K562 (cell line): ENCODE measurements at regions not wholly inside any gene's neighbourhood (a gene's known extent, or its start where the extent isn't known, plus 50 kb on each side); places are given as distances from the start of the nearest gene placed in this dataset.
A peak's percentile ranks its signal among the peaks of the same experiment; 100 is the strongest.

Source experiments
- ATF1 ChIP-seq, 2 experiments: fragments of 450-650 bp in 1 of 2; IDR thresholded peaks; 2 replicates each; pipeline ENCODE4 v1.6.1; 2016; ENCODE audit warnings: missing compliant biosample characterization in 1 of 2, missing genetic modification characterization in 1 of 2
- ATF7 ChIP-seq: fragments of 450-650 bp; IDR thresholded peaks from 2 replicates; pipeline ENCODE4 v1.7.1; 2014; ENCODE audit warnings: mild to moderate bottlenecking, moderate library complexity
- BCL6 ChIP-seq: fragments of 250-450 bp; sonication (Bioruptor Pico); IDR thresholded peaks from 2 replicates; pipeline ENCODE4 v1.4.0; 2020
- BDP1 ChIP-seq: IDR thresholded peaks from 3 replicates; pipeline ENCODE4 v1.6.1; 2011; ENCODE audit not compliant: insufficient read length, insufficient read depth
- C11orf30 ChIP-seq: fragments of 450-650 bp; IDR thresholded peaks from 2 replicates; pipeline ENCODE4 v1.6.1; 2016; ENCODE audit warnings: low read depth, mild to moderate bottlenecking
- CAMTA2 ChIP-seq: fragments of 250-450 bp; sonication (Bioruptor Pico); conservative IDR thresholded peaks from 2 replicates; pipeline ENCODE4 v1.5.1; 2022
- CEBPB ChIP-seq: fragments of 450-650 bp; IDR thresholded peaks from 2 replicates; pipeline ENCODE4 v1.6.1; 2016; ENCODE audit warnings: missing genetic modification characterization, missing compliant biosample characterization
- CEBPG ChIP-seq, 3 experiments: fragments of 200-800 bp in 1 of 3; sonication (Bioruptor generic) in 1 of 3; sonication (generic) in 1 of 3; formaldehyde crosslinking in 1 of 3; IDR thresholded peaks in 2 of 3; conservative IDR thresholded peaks in 1 of 3; 2 replicates each; pipeline versions ENCODE4 v1.6.1 to v1.8.0; 2016 to 2022; ENCODE audit warnings: missing compliant biosample characterization in 2 of 3, missing genetic modification characterization in 2 of 3, mild to moderate bottlenecking in 1 of 3, missing genetic modification reagents in 1 of 3
- CHD1 ChIP-seq: fragments of 200-600 bp; sonication (generic); IDR thresholded peaks from one replicate; pipeline ENCODE4 v1.6.1; 2012; ENCODE audit warnings: mild to moderate bottlenecking, moderate library complexity, low read length, inconsistent platforms
- ELF4 ChIP-seq: fragments of 450-650 bp; formaldehyde crosslinking; IDR thresholded peaks from 2 replicates; pipeline ENCODE4 v1.4.0; 2022; ENCODE audit warnings: missing genetic modification characterization
- ETS2 ChIP-seq: IDR thresholded peaks from 2 replicates; pipeline ENCODE4 v1.6.1; 2016; ENCODE audit warnings: borderline replicate concordance, missing genetic modification characterization, mild to moderate bottlenecking, moderate library complexity, missing compliant biosample characterization; ENCODE audit not compliant: poor library complexity, severe bottlenecking
- GATAD2B ChIP-seq: fragments of 450-650 bp; IDR thresholded peaks from 2 replicates; pipeline ENCODE4 v1.6.1; 2017; ENCODE audit warnings: mild to moderate bottlenecking, borderline replicate concordance
- HMG20B ChIP-seq: fragments of 250-450 bp; sonication (Bioruptor Pico); IDR thresholded peaks from 2 replicates; pipeline ENCODE4 v1.5.0; 2021; ENCODE audit warnings: mild to moderate bottlenecking
- IRF2 ChIP-seq: sonication (generic); formaldehyde crosslinking; IDR thresholded peaks from 2 replicates; pipeline ENCODE4 v1.8.1; 2022; ENCODE audit warnings: mild to moderate bottlenecking, missing genetic modification reagents
- MEF2D ChIP-seq: conservative IDR thresholded peaks from 2 replicates; pipeline ENCODE4 v1.6.1; 2016; ENCODE audit warnings: low read depth, missing genetic modification characterization, missing compliant biosample characterization
- MIER1 ChIP-seq: fragments of 450-650 bp; IDR thresholded peaks from 2 replicates; pipeline ENCODE4 v1.6.1; 2016; ENCODE audit warnings: antibody characterized with exemption, mild to moderate bottlenecking, low read depth
- NCOA2 ChIP-seq, 2 experiments: fragments of 450-650 bp; IDR thresholded peaks; 2 replicates each; pipeline ENCODE4 v1.6.1; 2018; ENCODE audit warnings: mild to moderate bottlenecking in 2 of 2, moderate library complexity in 1 of 2; ENCODE audit not compliant: partially characterized antibody in 2 of 2
- PTBP1 ChIP-seq: fragments of 200-400 bp; formaldehyde crosslinking; IDR thresholded peaks from 2 replicates; pipeline ENCODE4 v1.6.1; 2017; ENCODE audit warnings: low read depth, low read length
- SMAD4 ChIP-seq: fragments of 250-450 bp; sonication (Bioruptor Pico); conservative IDR thresholded peaks from 2 replicates; pipeline ENCODE4 v1.8.0; 2021; ENCODE audit warnings: inconsistent platforms, mild to moderate bottlenecking, moderate library complexity
- SRSF1 ChIP-seq: fragments of 200-400 bp; formaldehyde crosslinking; IDR thresholded peaks from 2 replicates; pipeline ENCODE4 v1.6.1; 2017; ENCODE audit warnings: mild to moderate bottlenecking, low read depth, low read length, moderate library complexity
- WHSC1 ChIP-seq: IDR thresholded peaks from one replicate; pipeline ENCODE4 v1.6.1; 2012; ENCODE audit warnings: low read length, control low read depth, inconsistent platforms
- ZBTB17 ChIP-seq: fragments of 450-650 bp; formaldehyde crosslinking; IDR thresholded peaks from 2 replicates; pipeline ENCODE4 v1.4.0; 2020; ENCODE audit warnings: mild to moderate bottlenecking
- ZBTB8A ChIP-seq: fragments of 450-650 bp; IDR thresholded peaks from 2 replicates; pipeline ENCODE4 v1.6.1; 2018; ENCODE audit warnings: mild to moderate bottlenecking, moderate library complexity; ENCODE audit not compliant: partially characterized antibody
- ZNF146 ChIP-seq: IDR thresholded peaks from one replicate; pipeline ENCODE4 v1.6.1; 2018; ENCODE audit warnings: missing compliant biosample characterization; ENCODE audit not compliant: unreplicated experiment
- ZNF79 ChIP-seq: fragments of 250-450 bp; sonication (Bioruptor Pico); IDR thresholded peaks from 2 replicates; pipeline ENCODE4 v1.4.0; 2020; ENCODE audit warnings: low read depth, mild to moderate bottlenecking, moderate library complexity
- ZSCAN29 ChIP-seq: fragments of 450-650 bp; IDR thresholded peaks from 2 replicates; pipeline ENCODE4 v1.6.1; 2017
- TF ChIP-seq, protein P1 (sequence below), 3 experiments: fragments of 200-800 bp in 1 of 3; sonication (Bioruptor generic) in 1 of 3; sonication (generic) in 1 of 3; formaldehyde crosslinking in 1 of 3; IDR thresholded peaks; 2 replicates each; pipeline versions ENCODE4 v1.6.1 to v1.8.0; 2016 to 2022; ENCODE audit warnings: mild to moderate bottlenecking in 2 of 3, missing compliant biosample characterization in 2 of 3, missing genetic modification characterization in 2 of 3, missing genetic modification reagents in 1 of 3
- TF ChIP-seq, protein P2 (sequence below), 2 experiments: fragments of 450-650 bp; IDR thresholded peaks; 2 replicates each; pipeline ENCODE4 v1.6.1; 2016

DNA sequence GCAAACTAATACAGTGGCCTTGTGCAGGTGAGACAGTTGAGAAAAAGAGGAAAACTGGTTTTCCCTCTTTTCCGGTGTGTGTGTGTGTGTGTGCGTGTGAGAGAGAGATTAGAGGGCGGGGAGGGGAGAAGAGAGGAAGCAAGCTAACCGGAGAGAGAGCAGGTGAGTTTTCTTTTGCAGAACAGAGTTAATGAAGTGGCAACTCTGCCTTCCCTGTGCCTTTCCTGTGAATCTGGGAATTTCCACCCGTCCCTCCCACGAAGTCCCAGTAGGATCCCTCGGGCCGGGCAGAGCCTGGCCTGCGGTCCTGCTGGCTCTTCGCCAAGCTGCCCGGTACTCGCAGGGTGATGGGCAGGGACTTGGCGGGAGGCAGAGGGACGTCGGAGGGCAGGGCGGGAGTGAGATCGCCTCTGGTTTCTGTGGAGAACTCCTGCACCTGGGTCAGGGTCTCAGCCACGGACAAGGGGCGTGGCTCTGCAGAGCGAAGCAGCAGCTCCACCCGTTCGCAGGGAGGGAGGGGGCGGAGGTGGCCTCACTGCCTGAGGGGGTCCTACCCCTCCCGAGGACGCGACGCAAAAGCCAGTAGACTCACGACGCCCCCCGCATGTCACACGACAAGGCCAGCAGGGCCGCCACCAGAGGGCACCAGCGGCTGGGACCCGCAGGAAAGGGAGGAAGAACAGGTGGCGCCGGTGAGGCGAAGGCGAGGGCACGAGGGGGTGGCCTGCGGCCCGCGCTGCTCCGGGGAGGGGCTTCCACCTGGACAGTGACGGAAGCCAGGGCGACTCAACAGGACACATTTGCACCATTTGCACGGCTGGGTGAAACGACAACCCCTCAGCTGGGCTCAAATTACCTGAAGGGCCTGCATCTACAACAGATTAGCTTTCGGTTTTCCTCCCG is 51.2 kb upstream of the RNF182 start (continued):
- TF ChIP-seq ZNF146 (CRISPR knock-in tag), result no peak
- no peak for TF ChIP-seq CAMTA2 (CRISPR knock-in tag)
- TF ChIP-seq WHSC1, result no peak
- TF ChIP-seq, protein P1, sequence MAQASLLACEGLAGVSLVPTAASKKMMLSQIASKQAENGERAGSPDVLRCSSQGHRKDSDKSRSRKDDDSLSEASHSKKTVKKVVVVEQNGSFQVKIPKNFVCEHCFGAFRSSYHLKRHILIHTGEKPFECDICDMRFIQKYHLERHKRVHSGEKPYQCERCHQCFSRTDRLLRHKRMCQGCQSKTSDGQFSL (CRISPR knock-in tag; IDR thresholded peaks at IDR 0.05), result peak; percentile 86
- TF ChIP-seq, protein P1 (tag; IDR thresholded peaks at IDR 0.05), result no peak
- TF ChIP-seq ZNF79 (CRISPR knock-in tag), result no peak
- TF ChIP-seq MEF2D (tag), result no peak
- no peak for TF ChIP-seq BCL6
- no peak for TF ChIP-seq CHD1
- TF ChIP-seq ZBTB17 (CRISPR knock-in tag), result no peak
- no peak; the same call in 1 of the 2 replicates for TF ChIP-seq ATF7
- no peak for TF ChIP-seq MIER1
- TF ChIP-seq CEBPG (CRISPR knock-in tag; IDR thresholded peaks at IDR 0.05), result no peak; the same call in 1 of the 2 replicates
- TF ChIP-seq CEBPG (tag; conservative IDR thresholded peaks at IDR 0.05 in 1 of 2, IDR thresholded peaks at IDR 0.05 in 1 of 2), result no peak
- TF ChIP-seq ETS2 (tag), result no peak
- 0 out of 2 replicates have a peak, but pooled peaks have one; percentile 30 for TF ChIP-seq ATF1 (CRISPR knock-in tag; IDR thresholded peaks at IDR 0.05)
- peak; percentile 70 for TF ChIP-seq ATF1 (tag; IDR thresholded peaks at IDR 0.05)
- TF ChIP-seq CEBPB, result no peak
- TF ChIP-seq SMAD4, result peak; percentile 93
- TF ChIP-seq NCOA2 (IDR thresholded peaks at IDR 0.05; ENCODE audit: partially characterized antibody in 2 of 2), result no peak
- TF ChIP-seq C11orf30, result no peak
- no peak for TF ChIP-seq BDP1
- TF ChIP-seq GATAD2B, result peak; percentile 49; the same call in 1 of the 2 replicates
- TF ChIP-seq HMG20B (CRISPR knock-in tag), result no peak
- TF ChIP-seq PTBP1, result no peak
- TF ChIP-seq ZSCAN29, result no peak
- TF ChIP-seq ELF4 (CRISPR knock-in tag), result peak; percentile 42; the same call in 1 of the 2 replicates
- no peak for TF ChIP-seq SRSF1
- TF ChIP-seq, protein P2, sequence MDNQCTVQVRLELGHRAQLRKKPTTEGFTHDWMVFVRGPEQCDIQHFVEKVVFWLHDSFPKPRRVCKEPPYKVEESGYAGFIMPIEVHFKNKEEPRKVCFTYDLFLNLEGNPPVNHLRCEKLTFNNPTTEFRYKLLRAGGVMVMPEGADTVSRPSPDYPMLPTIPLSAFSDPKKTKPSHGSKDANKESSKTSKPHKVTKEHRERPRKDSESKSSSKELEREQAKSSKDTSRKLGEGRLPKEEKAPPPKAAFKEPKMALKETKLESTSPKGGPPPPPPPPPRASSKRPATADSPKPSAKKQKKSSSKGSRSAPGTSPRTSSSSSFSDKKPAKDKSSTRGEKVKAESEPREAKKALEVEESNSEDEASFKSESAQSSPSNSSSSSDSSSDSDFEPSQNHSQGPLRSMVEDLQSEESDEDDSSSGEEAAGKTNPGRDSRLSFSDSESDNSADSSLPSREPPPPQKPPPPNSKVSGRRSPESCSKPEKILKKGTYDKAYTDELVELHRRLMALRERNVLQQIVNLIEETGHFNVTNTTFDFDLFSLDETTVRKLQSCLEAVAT (IDR thresholded peaks at IDR 0.05), result no peak
- no peak for TF ChIP-seq ZBTB8A
- TF ChIP-seq IRF2 (CRISPR knock-in tag), result peak; percentile 97
